RWPE2 (cell line): ENCODE measurements at regions not wholly inside any gene's neighbourhood (a gene's known extent, or its start where the extent isn't known, plus 50 kb on each side); places are given as distances from the start of the nearest gene placed in this dataset.

Experiments used
- ATAC-seq: fragments of 200-7000 bp; cut with Tn5 transposase; 3 replicates; pipeline ENCODE4 v1.9.1; 2021; ENCODE audit warnings: low read depth
- DNase-seq: peaks from one replicate; pipeline ENCODE4 v3.0.0-alpha.2; 2020; ENCODE audit warnings: low spot score
- H3K27ac ChIP-seq: fragments of 450-650 bp; 2 replicates; pipeline ENCODE4 v1.5.1; 2017; ENCODE audit warnings: mild to moderate bottlenecking; ENCODE audit not compliant: poor library complexity, severe bottlenecking
- H3K27me3 ChIP-seq: fragments of 250-450 bp; sonication (Bioruptor Pico); 2 replicates; pipeline ENCODE4 v1.5.1; 2021; ENCODE audit warnings: mild to moderate bottlenecking, moderate library complexity; ENCODE audit not compliant: insufficient read depth, poor library complexity, severe bottlenecking
- H3K36me3 ChIP-seq: fragments of 250-450 bp; sonication (Bioruptor Pico); 2 replicates; pipeline ENCODE4 v1.5.1; 2020; ENCODE audit warnings: low read depth, mild to moderate bottlenecking, moderate library complexity
- H3K4me1 ChIP-seq: fragments of 250-450 bp; sonication (Bioruptor Pico); 2 replicates; pipeline ENCODE4 v1.5.1; 2021; ENCODE audit warnings: mild to moderate bottlenecking, moderate library complexity; ENCODE audit not compliant: insufficient read depth, poor library complexity, severe bottlenecking
- H3K4me3 ChIP-seq: fragments of 250-450 bp; sonication (Bioruptor Pico); 2 replicates; pipeline ENCODE4 v1.5.1; 2021; ENCODE audit warnings: mild to moderate bottlenecking, moderate library complexity; ENCODE audit not compliant: severe bottlenecking
- H3K9me3 ChIP-seq: fragments of 250-450 bp; sonication (Bioruptor Pico); 2 replicates; pipeline ENCODE4 v1.5.1; 2021; ENCODE audit warnings: mild to moderate bottlenecking, moderate library complexity; ENCODE audit not compliant: severe bottlenecking
- CTCF ChIP-seq: fragments of 450-650 bp; IDR thresholded peaks from one replicate; pipeline ENCODE4 v1.5.1; 2017; ENCODE audit warnings: mild to moderate bottlenecking, moderate library complexity; ENCODE audit not compliant: poor library complexity, severe bottlenecking

- no peak for TF ChIP-seq CTCF
These were observed 72.8 kb upstream of the INTU start for GRCh38 chr4:127559981-127560380.

GRCh38 chr4:127560755-127561154 lies 72.0 kb upstream of the INTU start:
- Histone ChIP-seq H3K27ac (no peak overlapping the region), H3K4me1 (no peaks in the 10 kb centered on the region), H3K4me3 (no peak overlapping the region), H3K36me3 (no peaks in the 10 kb centered on the region), H3K27me3 (no peaks in the 10 kb centered on the region), H3K9me3 (no peaks in the 10 kb centered on the region)
- DNase-seq (no peak), ATAC-seq (no peak)
- TF ChIP-seq CTCF, result no peak

More at GRCh38 chr4:127559981-127560380, 72.8 kb upstream of the INTU start:
- Histone ChIP-seq H3K27ac (no peak overlapping the region), H3K4me1 (no peaks in the 10 kb centered on the region), H3K4me3 (no peak overlapping the region), H3K27me3 (no peaks in the 10 kb centered on the region), H3K9me3 (no peaks in the 10 kb centered on the region), H3K36me3 (no peaks in the 10 kb centered on the region)
- ATAC-seq, result no peak
- no peak for DNase-seq

GRCh38 chr4:127574643-127575042 lies 58.1 kb upstream of the INTU start:
- no peak for DNase-seq
- no peaks in the 10 kb centered on the region for H3K9me3 ChIP-seq
- H3K4me3 ChIP-seq, result no peak overlapping the region
- H3K4me1 ChIP-seq, result no peaks in the 10 kb centered on the region
- H3K36me3 ChIP-seq, result no peaks in the 10 kb centered on the region
- no peak for TF ChIP-seq CTCF
- ATAC-seq, result no peak
- no peaks in the 10 kb centered on the region for H3K27me3 ChIP-seq
- H3K27ac ChIP-seq, result no peak overlapping the region

GRCh38 chr4:127575888-127576287 lies 56.9 kb upstream of the INTU start:
- H3K36me3 ChIP-seq, result no peaks in the 10 kb centered on the region
- H3K27me3 ChIP-seq, result no peaks in the 10 kb centered on the region
- H3K27ac ChIP-seq, result no peak overlapping the region
- no peaks in the 10 kb centered on the region for H3K9me3 ChIP-seq
- no peaks in the 10 kb centered on the region for H3K4me1 ChIP-seq
- no peak for ATAC-seq
- H3K4me3 ChIP-seq, result no peak overlapping the region
- TF ChIP-seq CTCF, result no peak
- DNase-seq, result no peak

- DNase-seq (no peak), ATAC-seq (no peak)
- no peak overlapping the region for H3K4me3 ChIP-seq
- no peaks in the 10 kb centered on the region for H3K4me1 ChIP-seq
- H3K36me3 ChIP-seq, result no peaks in the 10 kb centered on the region
- no peaks in the 10 kb centered on the region for H3K9me3 ChIP-seq
- no peak overlapping the region for H3K27ac ChIP-seq
- TF ChIP-seq CTCF, result no peak
- H3K27me3 ChIP-seq, result no peaks in the 10 kb centered on the region
These were observed 54.3 kb upstream of the INTU start for GRCh38 chr4:127578491-127578890.
